Activated CD8-positive, alpha-beta T cell treated with anti-CD3 and anti-CD28 coated beads, Interleukin-2, amount 10 ng/mL, durations not matched to agents 7 days and 5 days (primary cell): ENCODE measurements at regions not wholly inside any gene's neighbourhood (a gene's known extent, or its start where the extent isn't known, plus 50 kb on each side); places are given as distances from the start of the nearest gene placed in this dataset.
"Not testable (repeated sequence)": the region's sequence is repeated elsewhere in the genome, so short reads cannot be mapped to it uniquely, and the experiment has no call there.

ENCODE experiments used
- ATAC-seq: fragments of 150-1000 bp; cut with Tn5 transposase; one replicate; pipeline ENCODE4 v1.10.0; 2021; ENCODE audit warnings: moderate library complexity
- CTCF ChIA-PET: fragments of 350-600 bp; sonication (Branson Sonifier 250); formaldehyde crosslinking; loops from one replicate; lab custom pipeline; 2021; ENCODE audit warnings: antibody characterized with exemption; lab: Charles Lee
- POLR2A ChIA-PET: fragments of 350-600 bp; sonication (Branson Sonifier 250); formaldehyde crosslinking; loops from one replicate; lab custom pipeline; 2021; ENCODE audit warnings: antibody characterized with exemption; lab: Charles Lee
- DNase-seq: peaks from one replicate; pipeline ENCODE4 v3.0.0-alpha.2; 2020
- H3K27ac Mint-ChIP-seq: one replicate; pipeline ENCODE4 v1.8.0; 2021; ENCODE audit warnings: mild to moderate bottlenecking, mixed read lengths
- H3K27me3 Mint-ChIP-seq: one replicate; pipeline ENCODE4 v1.8.0; 2021; ENCODE audit warnings: low read depth, mixed read lengths
- H3K36me3 Mint-ChIP-seq: one replicate; pipeline ENCODE4 v1.8.0; 2021; ENCODE audit warnings: low read depth, mixed read lengths
- H3K4me1 Mint-ChIP-seq: one replicate; pipeline ENCODE4 v1.8.0; 2021; ENCODE audit warnings: low read depth, mixed read lengths
- H3K4me3 Mint-ChIP-seq: one replicate; pipeline ENCODE4 v1.8.0; 2021; ENCODE audit warnings: mild to moderate bottlenecking, mixed read lengths
- H3K9me3 Mint-ChIP-seq: one replicate; pipeline ENCODE4 v1.8.0; 2022; ENCODE audit warnings: mixed read lengths; ENCODE audit not compliant: insufficient read depth

GRCh38 chr9:19649336-19650041 is 139.3 kb downstream of the SLC24A2 start:
- Mint-ChIP-seq H3K9me3 (no peaks in the 10 kb centered on the region), H3K27me3 (peaks cover 6% of the 10 kb centered on the region), H3K4me3 (no peak overlapping the region), H3K4me1 (no peaks in the 10 kb centered on the region), H3K27ac (no peak overlapping the region), H3K36me3 (no peaks in the 10 kb centered on the region)
- DNase-seq = no peak
- ChIA-PET CTCF (no interaction called here), POLR2A (no interaction called here)
- no peak for ATAC-seq

- no peak for DNase-seq
Observed at GRCh38 chr9:19648672-19649071, 140.2 kb downstream of the SLC24A2 start.

GRCh38 chr9:19643875-19644274 is 145.0 kb downstream of the SLC24A2 start:
- CTCF ChIA-PET = no interaction called here
- ATAC-seq = no peak

More at GRCh38 chr9:19648672-19649071, 140.2 kb downstream of the SLC24A2 start:
- no peak for ATAC-seq
- Mint-ChIP-seq H3K36me3 (no peaks in the 10 kb centered on the region), H3K27ac (no peak overlapping the region), H3K9me3 (no peaks in the 10 kb centered on the region), H3K4me3 (no peak overlapping the region), H3K4me1 (no peaks in the 10 kb centered on the region), H3K27me3 (peaks cover 6% of the 10 kb centered on the region)
- POLR2A ChIA-PET = no interaction called here
- CTCF ChIA-PET = no interaction called here

GRCh38 chr9:19642256-19642655 is 146.6 kb downstream of the SLC24A2 start:
- Mint-ChIP-seq H3K27ac (no peak overlapping the region), H3K4me1 (no peaks in the 10 kb centered on the region), H3K36me3 (no peaks in the 10 kb centered on the region), H3K4me3 (no peak overlapping the region), H3K27me3 (peaks cover 1% of the 10 kb centered on the region), H3K9me3 (no peaks in the 10 kb centered on the region)
- DNase-seq (no peak), ATAC-seq (no peak)
- ChIA-PET CTCF (interaction anchor here (1.0 kb wide), 1 partner anchor 13 kb away, joined by 5 read pairs; no protein-coding TSS in a partner anchor), POLR2A (no interaction called here)

More at GRCh38 chr9:19643875-19644274, 145.0 kb downstream of the SLC24A2 start:
- Mint-ChIP-seq H3K36me3 (no peaks in the 10 kb centered on the region), H3K4me1 (no peaks in the 10 kb centered on the region), H3K9me3 (no peaks in the 10 kb centered on the region), H3K27me3 (peaks cover 6% of the 10 kb centered on the region), H3K4me3 (no peak overlapping the region), H3K27ac (no peak overlapping the region)
- DNase-seq = no peak
- POLR2A ChIA-PET = no interaction called here

GRCh38 chr9:19641046-19641445 is 147.8 kb downstream of the SLC24A2 start:
- H3K4me3 Mint-ChIP-seq = no peak overlapping the region
- POLR2A ChIA-PET = no interaction called here
- no peaks in the 10 kb centered on the region for H3K36me3 Mint-ChIP-seq
- H3K27ac Mint-ChIP-seq = no peak overlapping the region
- no peaks in the 10 kb centered on the region for H3K4me1 Mint-ChIP-seq
- no peaks in the 10 kb centered on the region for H3K9me3 Mint-ChIP-seq
- no peak for DNase-seq
- H3K27me3 Mint-ChIP-seq = no peaks in the 10 kb centered on the region
- ATAC-seq = no peak
- CTCF ChIA-PET = interaction anchor here (0.8 kb wide), 1 partner anchor 153 kb away, joined by 3 read pairs; no protein-coding TSS in a partner anchor

GRCh38 chr9:19640014-19640413 is 148.8 kb downstream of the SLC24A2 start:
- H3K27me3 Mint-ChIP-seq = no peaks in the 10 kb centered on the region
- H3K4me3 Mint-ChIP-seq = no peak overlapping the region
- H3K36me3 Mint-ChIP-seq = no peaks in the 10 kb centered on the region
- ChIA-PET CTCF (no interaction called here), POLR2A (no interaction called here)
- H3K9me3 Mint-ChIP-seq = no peaks in the 10 kb centered on the region
- no peak for ATAC-seq
- no peaks in the 10 kb centered on the region for H3K4me1 Mint-ChIP-seq
- H3K27ac Mint-ChIP-seq = no peak overlapping the region
- no peak for DNase-seq

GRCh38 chr9:19637084-19637483 is 151.8 kb downstream of the SLC24A2 start:
- ChIA-PET CTCF (no interaction called here), POLR2A (no interaction called here)
- Mint-ChIP-seq H3K27ac (no peak overlapping the region), H3K9me3 (no peaks in the 10 kb centered on the region), H3K4me1 (no peaks in the 10 kb centered on the region), H3K27me3 (peaks cover 2% of the 10 kb centered on the region), H3K4me3 (no peak overlapping the region), H3K36me3 (no peaks in the 10 kb centered on the region)
- DNase-seq (no peak), ATAC-seq (no peak)

- H3K27ac Mint-ChIP-seq = no peak overlapping the region
- CTCF ChIA-PET = no interaction called here
- H3K9me3 Mint-ChIP-seq = no peaks in the 10 kb centered on the region
- POLR2A ChIA-PET = no interaction called here
- no peak for DNase-seq
- peaks cover 2% of the 10 kb centered on the region for H3K27me3 Mint-ChIP-seq
- H3K36me3 Mint-ChIP-seq = no peaks in the 10 kb centered on the region
- no peak for ATAC-seq
- no peak overlapping the region for H3K4me3 Mint-ChIP-seq
- H3K4me1 Mint-ChIP-seq = no peaks in the 10 kb centered on the region
Observed at GRCh38 chr9:19634881-19635280, 154.0 kb downstream of the SLC24A2 start.

GRCh38 chr9:19631181-19631580 is 157.7 kb downstream of the SLC24A2 start:
- ChIA-PET CTCF (no interaction called here), POLR2A (no interaction called here)
- no peaks in the 10 kb centered on the region for H3K9me3 Mint-ChIP-seq
- no peak overlapping the region for H3K27ac Mint-ChIP-seq
- no peaks in the 10 kb centered on the region for H3K36me3 Mint-ChIP-seq
- H3K27me3 Mint-ChIP-seq = peaks cover 12% of the 10 kb centered on the region
- no peaks in the 10 kb centered on the region for H3K4me1 Mint-ChIP-seq
- no peak for ATAC-seq
- no peak overlapping the region for H3K4me3 Mint-ChIP-seq
- no peak for DNase-seq

GRCh38 chr9:19630760-19631159 is 158.1 kb downstream of the SLC24A2 start:
- H3K27me3 Mint-ChIP-seq = peaks cover 12% of the 10 kb centered on the region
- H3K4me3 Mint-ChIP-seq = no peak overlapping the region
- no peaks in the 10 kb centered on the region for H3K36me3 Mint-ChIP-seq
- ATAC-seq (no peak), DNase-seq (no peak)
- ChIA-PET POLR2A (no interaction called here), CTCF (no interaction called here)
- H3K4me1 Mint-ChIP-seq = no peaks in the 10 kb centered on the region
- H3K9me3 Mint-ChIP-seq = no peaks in the 10 kb centered on the region
- no peak overlapping the region for H3K27ac Mint-ChIP-seq

GRCh38 chr9:19629488-19629887 is 159.3 kb downstream of the SLC24A2 start:
- no peak for DNase-seq
- POLR2A ChIA-PET = no interaction called here
- Mint-ChIP-seq H3K4me1 (no peaks in the 10 kb centered on the region), H3K27ac (no peak overlapping the region), H3K36me3 (no peaks in the 10 kb centered on the region), H3K27me3 (peaks cover 11% of the 10 kb centered on the region), H3K9me3 (no peaks in the 10 kb centered on the region), H3K4me3 (no peak overlapping the region)
- ATAC-seq = no peak
- CTCF ChIA-PET = interaction anchor here (1.9 kb wide), 1 partner anchor 12 kb away, joined by 5 read pairs; no protein-coding TSS in a partner anchor

GRCh38 chr9:19625426-19625825 is 163.4 kb downstream of the SLC24A2 start:
- H3K4me1 Mint-ChIP-seq, POLR2A ChIA-PET: not testable (repeated sequence)

More at GRCh38 chr9:19625426-19625825, 163.4 kb downstream of the SLC24A2 start:
- CTCF ChIA-PET, H3K9me3 Mint-ChIP-seq, H3K36me3 Mint-ChIP-seq, ATAC-seq, H3K27ac Mint-ChIP-seq, DNase-seq, H3K4me3 Mint-ChIP-seq: not testable (repeated sequence)
- H3K27me3 Mint-ChIP-seq = peaks cover 13% of the 10 kb centered on the region
